B cell (primary cell): ENCODE measurements at regions not wholly inside any gene's neighbourhood (a gene's known extent, or its start where the extent isn't known, plus 50 kb on each side); places are given as distances from the start of the nearest gene placed in this dataset.

Experiments
- ATAC-seq: fragments of 200-7000 bp; cut with Tn5 transposase; one replicate; pipeline ENCODE4 v1.10.0; 2021; ENCODE audit warnings: low read depth, mild to moderate bottlenecking, moderate number of reproducible peaks, moderate library complexity
- CTCF ChIA-PET: fragments of 350-600 bp; sonication (Branson Sonifier 250); formaldehyde crosslinking; loops from one replicate; lab custom pipeline; 2021; ENCODE audit warnings: antibody characterized with exemption, inconsistent platforms; lab: Charles Lee
- POLR2A ChIA-PET: fragments of 350-600 bp; sonication (Branson Sonifier 250); formaldehyde crosslinking; loops from one replicate; lab custom pipeline; 2021; ENCODE audit warnings: antibody characterized with exemption; lab: Charles Lee
- DNase-seq: peaks from one replicate; pipeline ENCODE4 v3.0.0; 2013
- H2AFZ ChIP-seq: 2 replicates; pipeline ENCODE4 v1.6.1; 2012; ENCODE audit warnings: mild to moderate bottlenecking, low read depth, low read length; ENCODE audit not compliant: insufficient read depth, poor library complexity, severe bottlenecking
- H3K27ac ChIP-seq, 2 donors: 1 replicate in 1 of 2; 2 replicates in 1 of 2; pipeline ENCODE4 v1.5.1; 2012 to 2013; ENCODE audit warnings: low read length in 2 of 2, mild to moderate bottlenecking in 2 of 2, moderate library complexity in 1 of 2
- H3K27me3 ChIP-seq, 4 experiments: fragments of 200-600 bp in 1 of 4; sonication (generic) in 1 of 4; replicated peaks in 1 of 4; 1 replicate in 2 of 4; 2 replicates in 2 of 4; pipeline versions ENCODE4 v1.6.1 to v1.7.0; 2013 to 2016; ENCODE audit warnings: low read length in 3 of 4, mild to moderate bottlenecking in 2 of 4, mixed read lengths in 1 of 4, moderate library complexity in 1 of 4; ENCODE audit not compliant: insufficient read depth in 4 of 4, control insufficient read depth in 3 of 4; ENCODE audit errors: control extremely low read depth in 1 of 4
- H3K36me3 ChIP-seq, 2 experiments: replicated peaks in 1 of 2; 1 replicate in 1 of 2; 2 replicates in 1 of 2; pipeline versions ENCODE4 v1.6.1 to v1.7.1; 2013; ENCODE audit warnings: low read length in 1 of 2; ENCODE audit not compliant: insufficient read depth in 2 of 2, control insufficient read depth in 1 of 2; ENCODE audit errors: control extremely low read depth in 1 of 2, extremely low read depth in 1 of 2
- H3K4me1 ChIP-seq, 2 donors: fragments of 200-600 bp in 1 of 2; sonication (generic) in 1 of 2; 1 replicate in 1 of 2; 2 replicates in 1 of 2; pipeline versions ENCODE4 v1.5.1 to v1.6.1; 2013 to 2017; ENCODE audit warnings: low read length in 2 of 2; ENCODE audit not compliant: control insufficient read depth in 2 of 2, insufficient read depth in 2 of 2
- H3K4me2 ChIP-seq: replicated peaks from 2 replicates; pipeline ENCODE3; 2012; ENCODE audit warnings: mild to moderate bottlenecking, low read depth, low read length; ENCODE audit not compliant: poor library complexity, severe bottlenecking
- H3K4me3 ChIP-seq, 5 experiments: fragments of 200-600 bp in 1 of 5; sonication (generic) in 1 of 5; 1 replicate in 3 of 5; 2 replicates in 2 of 5; pipeline versions ENCODE4 v1.5.1 to v1.7.0; 2011 to 2016; ENCODE audit warnings: low read length in 4 of 5, mild to moderate bottlenecking in 4 of 5, low read depth in 2 of 5, control low read depth in 1 of 5, moderate library complexity in 1 of 5; ENCODE audit not compliant: insufficient read depth in 1 of 5; ENCODE audit errors: control extremely low read depth in 1 of 5, extremely low read depth in 1 of 5
- H3K79me2 ChIP-seq: fragments of 200-600 bp; sonication (generic); one replicate; pipeline ENCODE4 v1.6.0; 2016; ENCODE audit warnings: low read length; ENCODE audit not compliant: control insufficient read depth, insufficient read depth
- H3K9ac ChIP-seq: fragments of 200-600 bp; sonication (generic); 2 replicates; pipeline ENCODE4 v1.6.1; 2017; ENCODE audit warnings: mild to moderate bottlenecking, low read length, moderate library complexity
- H3K9me3 ChIP-seq, 3 donors: one replicate each; pipeline versions ENCODE4 v1.6.1 to v1.7.1; 2013; ENCODE audit warnings: low read length in 2 of 3; ENCODE audit not compliant: control insufficient read depth in 2 of 3, insufficient read depth in 1 of 3; ENCODE audit errors: control extremely low read depth in 1 of 3
- H4K20me1 ChIP-seq: 2 replicates; pipeline ENCODE4 v1.6.0; 2012; ENCODE audit warnings: mild to moderate bottlenecking, low read length; ENCODE audit not compliant: insufficient read depth, control insufficient read depth, poor library complexity, severe bottlenecking
- H3K27ac Mint-ChIP-seq: one replicate; pipeline ENCODE4 v1.8.0; 2021; ENCODE audit warnings: mixed read lengths
- H3K27me3 Mint-ChIP-seq: one replicate; pipeline ENCODE4 v1.8.0; 2021; ENCODE audit warnings: mixed read lengths
- H3K4me1 Mint-ChIP-seq: one replicate; pipeline ENCODE4 v1.8.0; 2021; ENCODE audit warnings: mixed read lengths
- H3K4me3 Mint-ChIP-seq: one replicate; pipeline ENCODE4 v1.8.0; 2021; ENCODE audit warnings: mixed read lengths
- H3K9me3 Mint-ChIP-seq: one replicate; pipeline ENCODE4 v1.8.0; 2022; ENCODE audit warnings: mixed read lengths; ENCODE audit not compliant: insufficient read depth
- CTCF ChIP-seq: fragments of 200-600 bp; IDR thresholded peaks from one replicate; pipeline ENCODE4 v1.8.0; 2022; ENCODE audit warnings: antibody characterized with exemption, mild to moderate bottlenecking
- EZH2 ChIP-seq: IDR thresholded peaks from 2 replicates; pipeline ENCODE4 v1.6.1; 2012; ENCODE audit warnings: borderline replicate concordance, low read depth, mild to moderate bottlenecking, moderate library complexity, low read length; ENCODE audit not compliant: insufficient read depth, poor library complexity, severe bottlenecking
- WGBS: methylation state at CpG from one replicate; pipeline ENCODE4 v1.1.5; 2013; ENCODE audit warnings: missing lambda C conversion rate; ENCODE audit not compliant: insufficient coverage; 5-methylcytosine and 5-hydroxymethylcytosine counted together
- intact Hi-C: fragments of 100-400 bp; cut with micrococcal nuclease; formaldehyde crosslinking; loops from one replicate; pipeline ENCODE4 v1.10.0; 2022

- DNase-seq: no peak
- H3K79me2 ChIP-seq: no peaks in the 10 kb centered on the region
- CTCF ChIA-PET: no interaction called here
- no peaks in the 10 kb centered on the region for H3K27me3 ChIP-seq
- no peaks in the 10 kb centered on the region for H4K20me1 ChIP-seq
- H3K4me2 ChIP-seq: no peak overlapping the region
- H3K4me3 Mint-ChIP-seq: no peak overlapping the region
- H3K4me1 Mint-ChIP-seq: no peaks in the 10 kb centered on the region
- H3K27ac ChIP-seq: no peak overlapping the region
- POLR2A ChIA-PET: no interaction called here
- no peaks in the 10 kb centered on the region for H3K4me1 ChIP-seq
- H3K9me3 Mint-ChIP-seq: no peaks in the 10 kb centered on the region
- H3K36me3 ChIP-seq: no peaks in the 10 kb centered on the region
- 93% methylated on average over 2 of the region's 5 CpGs for WGBS
- no peak overlapping the region for H3K9ac ChIP-seq
- no peak overlapping the region for H2AFZ ChIP-seq
- intact Hi-C loops: no loop called here
- peaks cover 0 to 5% (median 0%) of the 10 kb centered on the region in 3 donors for H3K9me3 ChIP-seq
- no peak overlapping the region for H3K4me3 ChIP-seq
- ATAC-seq: no peak
- H3K27me3 Mint-ChIP-seq: peaks cover 19% of the 10 kb centered on the region
- H3K27ac Mint-ChIP-seq: no peak overlapping the region
- TF ChIP-seq CTCF (no peak), EZH2 (no peak)
Measured at GRCh38 chr4:13711233-13711785, 83.8 kb upstream of the BOD1L1 start.

- no peak overlapping the region for H2AFZ ChIP-seq
- Mint-ChIP-seq H3K27ac (no peak overlapping the region), H3K27me3 (peaks cover 3% of the 10 kb centered on the region), H3K9me3 (no peaks in the 10 kb centered on the region), H3K4me3 (no peak overlapping the region), H3K4me1 (no peaks in the 10 kb centered on the region)
- H4K20me1 ChIP-seq: no peaks in the 10 kb centered on the region
- ChIA-PET CTCF (no interaction called here), POLR2A (no interaction called here)
- 50% methylated on average over 1 of the region's 2 CpGs for WGBS
- H3K9ac ChIP-seq: no peak overlapping the region
- intact Hi-C loops: no loop called here
- H3K27ac ChIP-seq: no peak overlapping the region
- no peak overlapping the region for H3K4me2 ChIP-seq
- no peaks in the 10 kb centered on the region for H3K36me3 ChIP-seq
- no peaks in the 10 kb centered on the region for H3K4me1 ChIP-seq
- DNase-seq (no peak), ATAC-seq (no peak)
- H3K9me3 ChIP-seq: no peaks in the 10 kb centered on the region
- no peaks in the 10 kb centered on the region for H3K27me3 ChIP-seq
- H3K4me3 ChIP-seq: no peak overlapping the region
- no peak for TF ChIP-seq CTCF
- no peak for TF ChIP-seq EZH2
- H3K79me2 ChIP-seq: no peaks in the 10 kb centered on the region
Measured at GRCh38 chr4:13721894-13722293, 94.4 kb upstream of the BOD1L1 start.
